Vagina (tissue), 2 donors: ENCODE measurements at regions not wholly inside any gene's neighbourhood (a gene's known extent, or its start where the extent isn't known, plus 50 kb on each side); places are given as distances from the start of the nearest gene placed in this dataset.
A peak's percentile ranks its signal among the peaks of the same experiment; 100 is the strongest.

Source experiments
- DNase-seq, 2 donors: peaks; one replicate each; pipeline ENCODE4 v3.0.0-alpha.2; 2017; ENCODE audit errors: extremely low spot score in 2 of 2
- H3K27ac ChIP-seq: fragments of 200-600 bp; sonication (generic); one replicate; pipeline ENCODE4 v1.5.1; 2019
- H3K27me3 ChIP-seq: fragments of 200-600 bp; sonication (generic); one replicate; pipeline ENCODE4 v1.5.1; 2019
- H3K36me3 ChIP-seq, 2 donors: fragments of 200-600 bp; sonication (generic); one replicate each; pipeline ENCODE4 v1.5.1; 2017 to 2019
- H3K4me1 ChIP-seq: fragments of 200-600 bp; sonication (generic); one replicate; pipeline ENCODE4 v1.5.1; 2019
- H3K4me3 ChIP-seq, 2 donors: fragments of 200-600 bp; sonication (generic); 1 replicate in 1 of 2; 2 replicates in 1 of 2; pipeline ENCODE4 v1.5.1; 2016 to 2019
- H3K9me3 ChIP-seq: fragments of 200-600 bp; sonication (generic); one replicate; pipeline ENCODE4 v1.5.1; 2019
- CTCF ChIP-seq, 3 experiments: fragments of 450-650 bp in 2 of 3; fragments of 200-600 bp in 1 of 3; sonication (generic) in 1 of 3; IDR thresholded peaks; one replicate each; pipeline ENCODE4 v1.5.1; 2017 to 2019; ENCODE audit warnings: antibody characterized with exemption in 3 of 3, mild to moderate bottlenecking in 2 of 3, moderate library complexity in 2 of 3
- POLR2A ChIP-seq, 2 donors: fragments of 450-650 bp; IDR thresholded peaks; one replicate each; pipeline ENCODE4 v1.6.1; 2017; ENCODE audit warnings: antibody characterized with exemption in 2 of 2, mild to moderate bottlenecking in 2 of 2, moderate library complexity in 2 of 2
- POLR2AphosphoS5 ChIP-seq, 2 donors: sonication (generic); formaldehyde crosslinking; IDR thresholded peaks; one replicate each; pipeline ENCODE4 v1.9.0; 2017; ENCODE audit warnings: antibody characterized with exemption in 2 of 2, mild to moderate bottlenecking in 2 of 2, low read depth in 1 of 2; ENCODE audit not compliant: insufficient read depth in 1 of 2
- intact Hi-C: fragments of 100-400 bp; cut with DNase I; formaldehyde crosslinking; loops from one replicate; pipeline ENCODE4 v1.15.1; 2023

- intact Hi-C loops: no loop called here
- TF ChIP-seq POLR2A (IDR thresholded peaks at IDR 0.05) (no peak), POLR2AphosphoS5 (IDR thresholded peaks at IDR 0.05; ENCODE audit: insufficient read depth in 1 of 2, low read depth in 1 of 2) (no peak), CTCF (IDR thresholded peaks at IDR 0.05) (no peak)
- no peak overlapping the region for H3K4me3 ChIP-seq
- DNase-seq: no peak
- H3K36me3 ChIP-seq: no peaks in the 10 kb centered on the region
- no peak overlapping the region for H3K27ac ChIP-seq
- H3K4me1 ChIP-seq: no peaks in the 10 kb centered on the region
- H3K9me3 ChIP-seq: peaks cover 9% of the 10 kb centered on the region
- H3K27me3 ChIP-seq: no peaks in the 10 kb centered on the region
Observed at GRCh38 chr5:3313569-3313968, 282.1 kb upstream of the IRX1 start.

- H3K36me3 ChIP-seq: no peaks in the 10 kb centered on the region
- no peak for DNase-seq
- intact Hi-C loops: no loop called here
- no peaks in the 10 kb centered on the region for H3K27me3 ChIP-seq
- no peak overlapping the region for H3K4me3 ChIP-seq
- no peak overlapping the region for H3K27ac ChIP-seq
- TF ChIP-seq CTCF (IDR thresholded peaks at IDR 0.05) (no peak), POLR2AphosphoS5 (IDR thresholded peaks at IDR 0.05; ENCODE audit: insufficient read depth in 1 of 2, low read depth in 1 of 2) (no peak), POLR2A (IDR thresholded peaks at IDR 0.05) (no peak)
- peaks cover 9% of the 10 kb centered on the region for H3K9me3 ChIP-seq
- H3K4me1 ChIP-seq: no peaks in the 10 kb centered on the region
Observed at GRCh38 chr5:3312299-3312698, 283.3 kb upstream of the IRX1 start.

GRCh38 chr5:3311433-3311832 lies 284.2 kb upstream of the IRX1 start:
- Histone ChIP-seq H3K4me3 (no peak overlapping the region), H3K27ac (no peak overlapping the region), H3K27me3 (no peaks in the 10 kb centered on the region), H3K36me3 (no peaks in the 10 kb centered on the region), H3K4me1 (no peaks in the 10 kb centered on the region), H3K9me3 (peaks cover 9% of the 10 kb centered on the region)
- TF ChIP-seq CTCF (IDR thresholded peaks at IDR 0.05) (no peak), POLR2A (IDR thresholded peaks at IDR 0.05) (no peak), POLR2AphosphoS5 (IDR thresholded peaks at IDR 0.05; ENCODE audit: insufficient read depth in 1 of 2, low read depth in 1 of 2) (no peak)
- intact Hi-C loops: no loop called here
- DNase-seq: no peak

GRCh38 chr5:3310541-3311261 lies 284.9 kb upstream of the IRX1 start:
- TF ChIP-seq POLR2A (IDR thresholded peaks at IDR 0.05) (no peak), CTCF (IDR thresholded peaks at IDR 0.05) (no peak), POLR2AphosphoS5 (IDR thresholded peaks at IDR 0.05; ENCODE audit: insufficient read depth in 1 of 2, low read depth in 1 of 2) (peak in 1 of 2 donors; percentile 57)

GRCh38 chr5:3309538-3309937 lies 286.1 kb upstream of the IRX1 start:
- DNase-seq: no peak
- no peak overlapping the region for H3K4me3 ChIP-seq
- no peak overlapping the region for H3K27ac ChIP-seq
- peaks cover 9% of the 10 kb centered on the region for H3K9me3 ChIP-seq
- TF ChIP-seq POLR2A (IDR thresholded peaks at IDR 0.05): no peak
- no peak for TF ChIP-seq CTCF (IDR thresholded peaks at IDR 0.05)
- no peak for TF ChIP-seq POLR2AphosphoS5 (IDR thresholded peaks at IDR 0.05; ENCODE audit: insufficient read depth in 1 of 2, low read depth in 1 of 2)
- no peaks in the 10 kb centered on the region for H3K4me1 ChIP-seq
- intact Hi-C loops: no loop called here
- no peaks in the 10 kb centered on the region for H3K36me3 ChIP-seq
- no peaks in the 10 kb centered on the region for H3K27me3 ChIP-seq

More at GRCh38 chr5:3310541-3311261, 284.9 kb upstream of the IRX1 start:
- H3K4me3 ChIP-seq: no peak overlapping the region
- H3K9me3 ChIP-seq: peaks cover 9% of the 10 kb centered on the region
- no peaks in the 10 kb centered on the region for H3K27me3 ChIP-seq
- intact Hi-C loops: no loop called here
- DNase-seq: peak in 1 of 2 donors; percentile 91
- H3K27ac ChIP-seq: no peak overlapping the region
- no peaks in the 10 kb centered on the region for H3K4me1 ChIP-seq
- H3K36me3 ChIP-seq: no peaks in the 10 kb centered on the region
